Suprapubic skin (tissue), 4 donors: ENCODE measurements at regions not wholly inside any gene's neighbourhood (a gene's known extent, or its start where the extent isn't known, plus 50 kb on each side); places are given as distances from the start of the nearest gene placed in this dataset.

Source experiments
- POLR2A ChIP-seq, 2 donors: fragments of 450-650 bp; IDR thresholded peaks; one replicate each; pipeline ENCODE4 v1.6.1; 2017; ENCODE audit warnings: antibody characterized with exemption in 2 of 2, mild to moderate bottlenecking in 2 of 2, moderate library complexity in 2 of 2
- POLR2AphosphoS5 ChIP-seq, 3 donors: sonication (generic); formaldehyde crosslinking; IDR thresholded peaks; one replicate each; pipeline ENCODE4 v1.6.1; 2017; ENCODE audit warnings: antibody characterized with exemption in 3 of 3
- TF ChIP-seq, protein P1 (sequence below), 2 donors: fragments of 200-600 bp in 1 of 2; fragments of 450-650 bp in 1 of 2; sonication (generic) in 1 of 2; IDR thresholded peaks; one replicate each; pipeline ENCODE4 v1.5.1; 2016 to 2019; ENCODE audit warnings: antibody characterized with exemption in 2 of 2, mild to moderate bottlenecking in 1 of 2, moderate library complexity in 1 of 2

DNA sequence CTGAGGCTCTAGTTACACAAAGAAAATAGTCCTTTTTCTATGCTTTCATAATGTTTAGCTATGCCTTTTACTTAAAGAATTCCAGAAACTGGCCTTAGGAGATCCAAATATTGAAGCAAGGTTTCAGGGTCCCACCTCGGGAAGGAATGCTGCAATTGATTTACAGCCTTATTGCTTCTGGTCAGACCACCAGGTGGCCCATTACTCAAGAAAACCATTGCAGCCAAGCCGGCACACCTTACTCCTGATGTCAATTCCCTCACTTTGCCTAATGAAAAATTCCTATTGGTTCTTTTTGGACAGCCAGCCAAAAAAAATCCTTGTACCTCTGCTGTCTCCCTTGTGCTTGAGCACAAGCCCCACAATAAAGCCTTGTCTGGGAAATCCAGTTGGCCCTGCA, 173.9 kb downstream of the LMBRD1 start:
- TF ChIP-seq, protein P1, sequence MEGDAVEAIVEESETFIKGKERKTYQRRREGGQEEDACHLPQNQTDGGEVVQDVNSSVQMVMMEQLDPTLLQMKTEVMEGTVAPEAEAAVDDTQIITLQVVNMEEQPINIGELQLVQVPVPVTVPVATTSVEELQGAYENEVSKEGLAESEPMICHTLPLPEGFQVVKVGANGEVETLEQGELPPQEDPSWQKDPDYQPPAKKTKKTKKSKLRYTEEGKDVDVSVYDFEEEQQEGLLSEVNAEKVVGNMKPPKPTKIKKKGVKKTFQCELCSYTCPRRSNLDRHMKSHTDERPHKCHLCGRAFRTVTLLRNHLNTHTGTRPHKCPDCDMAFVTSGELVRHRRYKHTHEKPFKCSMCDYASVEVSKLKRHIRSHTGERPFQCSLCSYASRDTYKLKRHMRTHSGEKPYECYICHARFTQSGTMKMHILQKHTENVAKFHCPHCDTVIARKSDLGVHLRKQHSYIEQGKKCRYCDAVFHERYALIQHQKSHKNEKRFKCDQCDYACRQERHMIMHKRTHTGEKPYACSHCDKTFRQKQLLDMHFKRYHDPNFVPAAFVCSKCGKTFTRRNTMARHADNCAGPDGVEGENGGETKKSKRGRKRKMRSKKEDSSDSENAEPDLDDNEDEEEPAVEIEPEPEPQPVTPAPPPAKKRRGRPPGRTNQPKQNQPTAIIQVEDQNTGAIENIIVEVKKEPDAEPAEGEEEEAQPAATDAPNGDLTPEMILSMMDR (IDR thresholded peaks at IDR 0.05): no peak
- TF ChIP-seq POLR2AphosphoS5 (IDR thresholded peaks at IDR 0.05) (no peak), POLR2A (IDR thresholded peaks at IDR 0.05) (no peak)
